HUDEP-2 (cell line): ENCODE measurements at regions not wholly inside any gene's neighbourhood (a gene's known extent, or its start where the extent isn't known, plus 50 kb on each side); places are given as distances from the start of the nearest gene placed in this dataset.

ENCODE experiments used
- DNase-seq, 76 experiments: peaks; one replicate each; lab custom pipeline; 2025; ENCODE audit not compliant: unreplicated experiment in 76 of 76; lab: John Stamatoyannopoulos, UW

- DNase-seq = no peak
Measured at GRCh38 chr3:105157067-105157765, 209.5 kb upstream of the ALCAM start.

- DNase-seq = no peak
Measured at GRCh38 chr3:105157766-105158085, 209.0 kb upstream of the ALCAM start.

DNA sequence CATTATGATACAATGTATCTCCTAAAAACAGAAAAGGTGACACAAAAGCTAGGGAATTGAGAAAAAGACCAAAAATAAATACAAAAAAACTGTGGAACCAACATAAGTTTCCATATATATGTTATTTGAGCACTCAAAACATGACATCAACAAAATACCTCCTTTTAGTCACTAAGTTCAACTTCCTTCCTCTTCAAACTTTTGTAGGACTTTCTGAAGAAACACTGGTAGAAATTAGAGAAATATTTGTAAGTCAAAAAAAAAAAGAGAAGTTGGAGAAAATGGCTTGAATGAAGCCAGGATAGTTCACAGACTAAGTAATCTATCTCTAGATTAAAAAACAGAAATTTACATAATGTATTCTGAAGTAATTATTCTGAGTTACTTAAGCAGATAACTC lies 208.4 kb upstream of the ALCAM start:
- no peak for DNase-seq

- DNase-seq = no peak
Measured at GRCh38 chr3:105162448-105162847, 204.3 kb upstream of the ALCAM start.

- no peak for DNase-seq
Measured at GRCh38 chr3:105166893-105167292, 199.8 kb upstream of the ALCAM start.

DNA sequence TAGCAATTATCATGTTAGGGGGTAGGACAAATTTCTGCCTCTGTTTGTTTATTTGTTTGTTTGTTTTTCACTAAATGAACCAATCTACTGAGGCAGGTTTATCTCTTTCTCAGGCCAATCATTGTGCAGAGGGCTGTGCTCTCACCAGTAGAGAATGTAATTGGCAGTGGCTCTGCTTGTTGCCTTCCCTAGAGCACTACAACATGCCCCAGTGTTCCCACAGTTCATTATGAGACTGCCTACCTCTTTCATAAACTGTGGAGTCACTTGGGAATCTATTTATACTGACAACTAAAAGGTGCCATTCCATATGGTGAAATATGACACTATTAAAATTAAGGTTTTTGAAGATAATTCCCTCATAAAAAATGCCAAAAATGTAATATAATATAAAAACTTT lies 196.3 kb upstream of the ALCAM start:
- DNase-seq = no peak

- DNase-seq = no peak
Measured at GRCh38 chr3:105174017-105174615, 192.6 kb upstream of the ALCAM start.

GRCh38 chr3:105177576-105177975 lies 189.1 kb upstream of the ALCAM start:
- DNase-seq = no peak

DNA sequence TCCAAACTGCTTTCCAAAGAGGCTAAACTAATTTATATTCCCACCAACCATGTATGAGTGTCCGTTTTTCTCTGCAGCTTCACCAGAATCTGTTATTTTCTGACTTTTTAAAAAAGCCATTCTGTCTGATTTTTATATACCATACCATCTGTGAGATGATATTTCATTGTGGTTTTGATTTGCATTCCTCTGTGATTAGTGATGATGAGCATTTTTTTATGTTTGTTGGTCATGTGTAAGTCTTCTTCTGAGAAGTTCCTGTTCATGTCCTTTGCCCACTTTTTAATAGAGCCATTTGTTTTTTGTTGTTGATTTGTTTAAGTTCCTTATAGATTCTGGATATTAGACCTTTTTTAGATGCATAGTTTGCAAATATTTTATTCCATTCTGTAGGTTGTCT lies 179.4 kb upstream of the ALCAM start:
- DNase-seq = no peak

GRCh38 chr3:105195260-105195659 lies 171.4 kb upstream of the ALCAM start:
- DNase-seq = no peak

DNA sequence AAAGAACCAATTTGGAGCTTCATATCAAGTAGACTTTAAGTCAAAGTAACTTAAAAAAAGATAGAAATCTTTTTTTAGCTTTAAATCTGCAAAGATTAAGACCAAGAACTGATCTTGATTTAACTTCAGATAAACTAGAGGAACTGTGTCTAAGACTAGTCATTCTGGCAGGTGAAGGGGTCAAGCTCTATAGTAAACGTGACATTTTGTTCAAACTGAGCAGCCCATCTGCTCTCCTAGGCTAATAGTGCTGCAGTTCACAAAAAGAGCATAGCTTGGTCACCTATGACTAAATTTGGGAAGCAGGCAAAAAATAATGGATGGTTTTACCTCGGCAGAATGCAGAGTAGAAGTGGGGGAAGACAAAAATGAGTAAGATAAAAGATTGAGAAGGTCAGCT lies 168.8 kb upstream of the ALCAM start:
- no peak for DNase-seq

- no peak for DNase-seq
Measured at GRCh38 chr3:105199217-105199616, 167.5 kb upstream of the ALCAM start.

DNA sequence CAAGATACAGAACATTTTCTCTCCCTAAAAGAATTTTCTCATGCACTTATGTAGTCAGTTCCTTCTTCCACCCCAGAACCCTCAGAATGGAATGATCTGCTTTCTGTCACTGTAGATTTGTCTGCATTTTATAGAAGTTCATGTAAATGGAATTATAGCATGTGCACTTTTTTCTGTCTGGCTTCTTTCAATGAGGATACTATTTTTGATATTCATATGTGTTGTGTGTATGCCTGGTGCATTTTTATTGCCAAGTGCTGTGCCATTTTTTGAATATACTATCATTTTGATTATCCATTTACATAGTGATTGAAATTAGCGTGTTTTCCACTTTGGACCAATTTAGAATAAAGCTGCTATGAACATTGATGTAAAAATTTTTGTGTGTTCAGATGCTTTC lies 156.6 kb upstream of the ALCAM start:
- no peak for DNase-seq

- DNase-seq = no peak
Measured at GRCh38 chr3:105214590-105214989, 152.1 kb upstream of the ALCAM start.

DNA sequence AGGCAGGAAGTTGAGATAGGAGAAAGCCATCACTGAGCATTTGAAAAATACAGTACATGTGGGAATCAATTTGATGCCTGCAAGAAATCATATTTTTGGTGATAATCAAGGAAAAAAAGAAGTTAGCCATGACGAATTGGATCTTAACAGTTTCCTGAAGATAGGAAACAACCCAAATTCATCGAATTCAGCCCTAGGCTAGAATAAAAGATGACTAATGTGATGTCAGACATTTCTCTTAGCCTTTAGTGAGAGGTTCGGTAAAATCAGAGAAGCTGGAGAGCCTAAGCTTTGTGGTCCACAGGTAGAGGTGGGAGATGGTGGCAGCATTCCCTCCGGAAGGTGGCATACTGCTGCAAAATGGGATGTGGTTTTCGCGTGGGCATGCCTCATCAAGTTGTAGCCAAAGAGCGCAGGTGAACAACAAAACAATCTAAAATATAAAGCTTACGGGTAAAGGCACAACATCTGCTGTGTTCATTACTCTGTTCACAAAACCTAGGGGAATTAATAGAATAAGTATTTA lies 144.1 kb upstream of the ALCAM start:
- no peak for DNase-seq

DNA sequence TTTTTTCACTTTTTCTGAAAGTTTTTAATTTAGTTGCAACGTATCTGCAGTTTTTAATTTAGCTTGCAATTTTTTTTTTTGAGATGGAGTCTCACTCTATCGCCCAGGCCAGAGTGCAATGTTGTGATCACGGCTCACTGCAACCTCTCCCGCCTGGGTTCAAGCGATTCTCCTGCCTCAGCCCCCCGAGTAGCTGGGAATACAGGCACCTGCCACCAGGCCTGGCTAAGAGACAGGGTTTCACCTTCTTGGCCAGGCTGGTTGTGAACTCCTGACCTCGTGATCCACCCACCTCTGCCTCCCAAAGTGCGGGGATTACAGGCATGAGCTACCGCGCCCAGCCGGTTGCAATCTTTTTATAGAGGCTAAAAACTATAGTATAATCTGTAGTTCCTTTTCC lies 142.9 kb upstream of the ALCAM start:
- no peak for DNase-seq

DNA sequence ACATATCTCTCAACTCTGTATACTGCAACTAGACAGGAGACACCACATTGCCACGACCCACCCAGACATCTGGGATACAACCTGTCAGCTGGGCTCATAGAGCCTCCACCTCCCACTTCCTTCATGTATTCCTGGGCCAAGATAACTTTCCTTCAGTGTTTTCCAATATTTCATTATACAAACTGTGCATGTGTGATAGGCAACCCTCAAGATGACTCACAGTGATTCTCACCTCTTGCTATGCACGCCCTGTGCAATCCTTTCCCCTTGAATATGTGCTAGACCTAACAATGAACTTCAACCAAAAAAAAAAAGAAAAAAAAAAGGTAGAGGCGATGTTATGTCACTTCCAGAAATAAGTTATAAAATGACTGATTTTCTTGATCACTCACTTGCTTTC lies 138.0 kb upstream of the ALCAM start:
- DNase-seq = no peak

- no peak for DNase-seq
Measured at GRCh38 chr3:105232553-105232952, 134.2 kb upstream of the ALCAM start.

- no peak for DNase-seq
Measured at GRCh38 chr3:105233010-105233409, 133.7 kb upstream of the ALCAM start.

DNA sequence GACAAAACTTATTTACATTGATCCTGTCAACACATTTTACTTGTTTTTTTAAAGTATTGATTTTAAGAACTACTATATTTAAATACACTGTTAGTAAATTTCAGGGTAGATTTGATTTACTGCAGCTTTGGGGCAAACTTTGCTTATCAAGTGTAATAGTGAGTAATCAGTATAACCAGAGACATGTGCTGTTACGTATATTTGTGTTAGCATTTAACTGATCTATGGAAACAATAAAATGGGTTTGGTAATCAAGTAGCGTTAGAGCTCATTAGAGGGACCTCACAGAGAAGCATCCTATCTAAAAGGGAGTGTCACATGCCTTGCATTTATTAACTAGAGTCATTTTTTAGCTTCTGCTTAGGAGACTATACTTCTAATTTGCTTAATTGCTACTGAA lies 131.5 kb upstream of the ALCAM start:
- no peak for DNase-seq

DNA sequence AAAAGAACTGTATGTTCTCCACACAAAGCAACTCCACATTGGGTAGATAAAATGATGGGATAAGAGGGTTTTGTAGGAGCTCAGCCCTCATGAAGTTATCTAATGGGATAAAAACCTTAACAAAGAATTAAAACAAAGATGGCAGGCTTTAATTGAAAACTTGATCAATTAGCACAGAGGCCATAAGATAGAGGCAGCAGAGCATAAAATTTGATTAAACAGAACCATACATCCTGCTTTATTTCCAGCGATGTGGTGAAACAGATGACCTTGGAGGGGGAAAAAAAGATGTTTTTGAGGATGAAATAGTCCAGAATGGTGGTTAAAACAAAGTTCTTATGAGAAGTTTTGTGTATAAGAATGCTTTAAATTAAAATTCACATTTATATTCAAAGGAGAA lies 130.9 kb upstream of the ALCAM start:
- no peak for DNase-seq

- DNase-seq = no peak
Measured at GRCh38 chr3:105238367-105238766, 128.3 kb upstream of the ALCAM start.

DNA sequence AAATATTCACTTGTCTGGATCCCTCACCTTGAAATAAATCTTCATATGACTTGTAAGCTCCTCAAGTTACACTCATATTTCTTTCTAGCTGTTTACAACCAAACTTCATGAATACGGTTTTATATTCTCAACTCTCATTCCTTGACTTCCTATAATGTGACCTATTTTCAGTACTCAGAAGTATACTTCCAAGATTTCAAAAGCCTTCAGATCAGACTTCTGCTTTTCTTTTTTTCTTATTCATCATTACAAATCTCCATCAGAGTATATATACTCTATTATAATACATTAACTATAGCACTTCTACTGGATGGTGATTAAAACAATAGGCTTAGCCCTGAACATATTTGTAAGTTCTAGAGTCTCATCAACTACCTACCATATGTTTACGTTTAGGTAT lies 123.6 kb upstream of the ALCAM start:
- DNase-seq = no peak
